ENCODE measurements at regions not wholly inside any gene's neighbourhood (a gene's known extent, or its start where the extent isn't known, plus 50 kb on each side); places are given as distances from the start of the nearest gene placed in this dataset.

DNA sequence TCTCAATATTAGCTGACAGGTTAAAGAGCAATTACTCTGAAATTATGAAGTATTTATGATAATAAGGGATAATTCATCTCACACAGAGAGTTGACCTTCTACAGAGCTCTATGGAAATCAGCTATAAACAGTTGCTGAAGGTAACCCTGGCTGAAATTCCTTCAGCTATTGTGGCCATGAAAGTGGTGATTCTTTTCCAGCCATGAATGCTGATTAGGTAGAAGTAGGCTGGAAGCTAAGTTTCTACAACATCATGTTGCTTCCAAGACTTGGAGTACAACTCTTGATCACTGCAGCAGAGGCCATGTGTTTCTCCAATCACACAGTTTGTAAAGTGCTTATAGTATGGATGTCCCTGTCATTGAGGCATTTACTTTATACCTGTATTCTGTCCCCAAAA lies 2128.9 kb downstream of the MRPL39 start:
- intact Hi-C loops (cut with DNase I; ENCODE audit: low total_unique reads): no loop called here
- no peaks in the 10 kb centered on the region for H3K9me3 ChIP-seq
- no peaks in the 10 kb centered on the region for H3K4me1 ChIP-seq
- TF ChIP-seq, protein P1, sequence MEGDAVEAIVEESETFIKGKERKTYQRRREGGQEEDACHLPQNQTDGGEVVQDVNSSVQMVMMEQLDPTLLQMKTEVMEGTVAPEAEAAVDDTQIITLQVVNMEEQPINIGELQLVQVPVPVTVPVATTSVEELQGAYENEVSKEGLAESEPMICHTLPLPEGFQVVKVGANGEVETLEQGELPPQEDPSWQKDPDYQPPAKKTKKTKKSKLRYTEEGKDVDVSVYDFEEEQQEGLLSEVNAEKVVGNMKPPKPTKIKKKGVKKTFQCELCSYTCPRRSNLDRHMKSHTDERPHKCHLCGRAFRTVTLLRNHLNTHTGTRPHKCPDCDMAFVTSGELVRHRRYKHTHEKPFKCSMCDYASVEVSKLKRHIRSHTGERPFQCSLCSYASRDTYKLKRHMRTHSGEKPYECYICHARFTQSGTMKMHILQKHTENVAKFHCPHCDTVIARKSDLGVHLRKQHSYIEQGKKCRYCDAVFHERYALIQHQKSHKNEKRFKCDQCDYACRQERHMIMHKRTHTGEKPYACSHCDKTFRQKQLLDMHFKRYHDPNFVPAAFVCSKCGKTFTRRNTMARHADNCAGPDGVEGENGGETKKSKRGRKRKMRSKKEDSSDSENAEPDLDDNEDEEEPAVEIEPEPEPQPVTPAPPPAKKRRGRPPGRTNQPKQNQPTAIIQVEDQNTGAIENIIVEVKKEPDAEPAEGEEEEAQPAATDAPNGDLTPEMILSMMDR (IDR thresholded peaks at IDR 0.05): no peak
- TF ChIP-seq POLR2A (IDR thresholded peaks at IDR 0.05): no peak
- no peak for TF ChIP-seq POLR2AphosphoS5 (IDR thresholded peaks at IDR 0.05)
- no peak overlapping the region for H3K4me3 ChIP-seq
- H3K36me3 ChIP-seq: no peaks in the 10 kb centered on the region
- no peaks in the 10 kb centered on the region for H3K27me3 ChIP-seq
- DNase-seq (ENCODE audit: low spot score in 2 of 2): no peak
- H3K27ac ChIP-seq: no peak overlapping the region

DNA sequence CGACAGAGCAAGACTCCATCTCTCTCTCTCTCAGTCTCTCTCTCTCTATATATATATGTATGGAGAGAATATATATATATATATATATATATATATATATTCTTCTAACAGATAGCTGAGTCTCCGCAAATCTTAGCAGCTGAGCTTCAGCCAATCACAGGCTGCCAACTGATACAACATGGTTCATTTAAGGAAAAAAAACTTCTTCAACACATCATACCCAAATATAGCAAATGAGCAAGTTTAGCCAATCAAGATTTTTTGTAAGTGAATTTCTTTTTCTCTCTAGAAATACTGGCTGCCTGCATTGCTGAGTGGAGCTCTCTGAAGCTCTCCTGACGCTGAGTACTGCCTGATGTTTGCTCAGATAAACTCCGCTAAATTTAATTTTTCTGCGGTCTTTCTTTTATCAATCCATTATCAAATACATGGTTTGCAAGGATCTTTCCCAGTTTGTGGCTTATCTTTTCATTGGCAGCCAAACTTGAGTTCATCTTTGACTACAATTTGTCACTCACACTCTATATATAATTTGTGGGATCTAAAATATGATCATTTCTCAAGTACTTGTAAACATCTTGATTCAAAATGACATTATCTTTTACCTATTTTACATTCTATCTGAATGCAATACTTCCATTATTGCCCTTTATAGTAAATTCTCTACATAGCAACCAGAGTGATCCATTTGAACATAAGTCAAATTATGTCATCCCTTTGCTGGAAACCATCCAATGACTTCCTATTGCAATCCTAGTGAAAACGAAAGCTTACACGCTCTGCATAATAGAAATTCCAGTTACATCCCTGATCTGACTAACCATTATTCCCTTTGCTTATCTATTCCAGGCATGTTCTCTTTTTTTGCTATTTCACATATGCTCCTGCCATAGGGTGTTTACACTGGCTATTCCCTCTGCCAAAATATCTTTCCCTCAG lies 2131.7 kb downstream of the MRPL39 start:
- H3K36me3 ChIP-seq: no peaks in the 10 kb centered on the region
- H3K27ac ChIP-seq: no peak overlapping the region
- TF ChIP-seq, protein P1 (IDR thresholded peaks at IDR 0.05): no peak
- no peak for TF ChIP-seq POLR2AphosphoS5 (IDR thresholded peaks at IDR 0.05)
- no peak for TF ChIP-seq POLR2A (IDR thresholded peaks at IDR 0.05)
- no peak overlapping the region for H3K4me3 ChIP-seq
- H3K27me3 ChIP-seq: no peaks in the 10 kb centered on the region
- H3K4me1 ChIP-seq: no peaks in the 10 kb centered on the region
- H3K9me3 ChIP-seq: no peaks in the 10 kb centered on the region
- intact Hi-C loops (cut with DNase I; ENCODE audit: low total_unique reads): no loop called here
- DNase-seq (ENCODE audit: low spot score in 2 of 2): no peak

DNA sequence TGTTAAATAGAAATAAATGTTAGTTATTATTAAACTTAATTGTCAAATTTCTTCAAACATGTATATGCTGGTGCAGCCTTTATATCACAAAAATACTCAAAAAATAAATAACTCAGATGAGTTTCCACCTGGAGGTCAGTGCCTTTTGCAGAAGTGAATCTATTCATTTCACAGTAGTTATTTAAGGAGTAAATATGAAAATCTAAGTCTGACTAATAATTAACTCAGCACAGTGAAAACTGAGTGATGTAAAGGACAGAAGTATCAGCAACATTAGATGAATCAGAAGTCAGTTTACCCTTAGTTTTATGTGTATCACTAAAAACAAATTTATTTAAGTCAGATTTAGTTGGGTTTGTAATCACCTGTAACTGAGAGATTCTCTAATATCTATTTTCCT lies 2135.4 kb downstream of the MRPL39 start:
- no peak overlapping the region for H3K4me3 ChIP-seq
- H3K36me3 ChIP-seq: no peaks in the 10 kb centered on the region
- H3K4me1 ChIP-seq: no peaks in the 10 kb centered on the region
- no peaks in the 10 kb centered on the region for H3K27me3 ChIP-seq
- TF ChIP-seq POLR2AphosphoS5 (IDR thresholded peaks at IDR 0.05) (no peak), POLR2A (IDR thresholded peaks at IDR 0.05) (no peak)
- TF ChIP-seq, protein P1 (IDR thresholded peaks at IDR 0.05): no peak
- intact Hi-C loops (cut with DNase I; ENCODE audit: low total_unique reads): no loop called here
- no peak overlapping the region for H3K27ac ChIP-seq
- no peak for DNase-seq (ENCODE audit: low spot score in 2 of 2)
- no peaks in the 10 kb centered on the region for H3K9me3 ChIP-seq

DNA sequence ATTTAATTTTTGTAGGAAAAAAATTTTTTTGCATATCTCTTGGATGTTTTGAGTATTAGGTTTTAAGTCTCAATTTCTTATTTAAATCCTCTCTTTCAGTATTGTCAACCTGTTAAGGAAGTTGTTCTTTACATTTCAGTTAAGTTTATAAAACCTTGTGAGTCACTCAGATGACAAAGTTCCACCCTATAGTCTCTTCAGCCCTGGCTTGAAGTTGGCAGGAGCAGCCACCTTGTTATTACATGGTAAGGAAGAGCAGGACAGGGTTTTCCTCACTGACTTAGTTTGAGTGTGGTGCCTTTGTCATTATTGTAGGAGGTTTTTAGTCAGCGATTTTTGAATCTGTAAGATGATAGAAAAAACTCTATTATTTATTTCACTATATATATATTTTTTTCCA lies 2143.9 kb downstream of the MRPL39 start:
- Histone ChIP-seq H3K4me1 (no peaks in the 10 kb centered on the region), H3K4me3 (no peak overlapping the region), H3K9me3 (peaks cover 0 to 6% of the 10 kb centered on the region in 2 donors), H3K27me3 (no peaks in the 10 kb centered on the region), H3K36me3 (no peaks in the 10 kb centered on the region), H3K27ac (no peak overlapping the region)
- TF ChIP-seq POLR2A (IDR thresholded peaks at IDR 0.05): no peak
- TF ChIP-seq, protein P1 (IDR thresholded peaks at IDR 0.05): no peak
- no peak for TF ChIP-seq POLR2AphosphoS5 (IDR thresholded peaks at IDR 0.05)
- no peak for DNase-seq (ENCODE audit: low spot score in 2 of 2)
- intact Hi-C loops (cut with DNase I; ENCODE audit: low total_unique reads): no loop called here

DNA sequence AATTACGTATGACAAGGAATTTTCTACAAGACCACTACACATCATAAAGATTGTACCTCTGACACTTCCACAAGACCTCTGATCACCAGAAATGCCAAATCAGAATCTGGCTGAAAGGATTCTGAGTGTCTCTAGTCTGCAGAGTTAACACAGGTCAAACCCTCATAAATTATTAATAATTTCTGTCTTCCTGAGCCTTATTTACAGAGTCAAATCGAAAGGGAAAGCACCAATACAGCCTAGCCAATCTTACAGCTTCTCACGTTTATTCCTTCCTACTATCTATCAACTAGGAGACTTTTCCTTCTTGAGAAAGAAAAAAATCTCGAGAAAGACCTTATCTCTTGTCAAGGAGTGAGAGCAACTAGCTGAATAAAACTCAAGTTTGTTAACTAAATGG lies 2151.6 kb downstream of the MRPL39 start:
- intact Hi-C loops (cut with DNase I; ENCODE audit: low total_unique reads): no loop called here
- Histone ChIP-seq H3K9me3 (no peaks in the 10 kb centered on the region), H3K4me1 (no peaks in the 10 kb centered on the region), H3K27me3 (no peaks in the 10 kb centered on the region), H3K36me3 (no peaks in the 10 kb centered on the region), H3K27ac (no peak overlapping the region), H3K4me3 (no peak overlapping the region)
- no peak for DNase-seq (ENCODE audit: low spot score in 2 of 2)
- TF ChIP-seq, protein P1 (IDR thresholded peaks at IDR 0.05): no peak
- TF ChIP-seq POLR2AphosphoS5 (IDR thresholded peaks at IDR 0.05) (no peak), POLR2A (IDR thresholded peaks at IDR 0.05) (no peak)
